GDM1 (cell line): ENCODE measurements at regions not wholly inside any gene's neighbourhood (a gene's known extent, or its start where the extent isn't known, plus 50 kb on each side); places are given as distances from the start of the nearest gene placed in this dataset.
"Not testable (repeated sequence)": the region's sequence is repeated elsewhere in the genome, so short reads cannot be mapped to it uniquely, and the experiment has no call there.

Experiments used
- DNase-seq: peaks from one replicate; lab custom pipeline; 2025; lab: John Stamatoyannopoulos, UW

- DNase-seq = no peak
These were observed 831.0 kb downstream of the SEMA5A start for GRCh38 chr5:8714861-8715260.

GRCh38 chr5:8719796-8720195, 826.1 kb downstream of the SEMA5A start:
- DNase-seq = no peak

- no peak for DNase-seq
These were observed 825.4 kb downstream of the SEMA5A start for GRCh38 chr5:8720506-8720905.

- no peak for DNase-seq
These were observed 824.3 kb downstream of the SEMA5A start for GRCh38 chr5:8721536-8721935.

- DNase-seq = no peak
These were observed 819.4 kb downstream of the SEMA5A start for GRCh38 chr5:8726383-8727036.

GRCh38 chr5:8727396-8727795, 818.5 kb downstream of the SEMA5A start:
- DNase-seq = no peak

GRCh38 chr5:8729437-8729836, 816.4 kb downstream of the SEMA5A start:
- no peak for DNase-seq

- no peak for DNase-seq
These were observed 815.7 kb downstream of the SEMA5A start for GRCh38 chr5:8730194-8730593.

- not testable (repeated sequence) for DNase-seq
These were observed 814.8 kb downstream of the SEMA5A start for GRCh38 chr5:8731110-8731509.

GRCh38 chr5:8740595-8740994, 805.3 kb downstream of the SEMA5A start:
- no peak for DNase-seq

- DNase-seq = no peak
These were observed 796.3 kb downstream of the SEMA5A start for GRCh38 chr5:8749556-8749955.

- DNase-seq = no peak
These were observed 795.8 kb downstream of the SEMA5A start for GRCh38 chr5:8750100-8750499.

GRCh38 chr5:8751971-8752370, 793.9 kb downstream of the SEMA5A start:
- no peak for DNase-seq

GRCh38 chr5:8752595-8752994, 793.3 kb downstream of the SEMA5A start:
- no peak for DNase-seq

GRCh38 chr5:8756498-8757084, 789.3 kb downstream of the SEMA5A start:
- DNase-seq = no peak

- no peak for DNase-seq
These were observed 780.0 kb downstream of the SEMA5A start for GRCh38 chr5:8765886-8766285.

GRCh38 chr5:8766448-8766847, 779.4 kb downstream of the SEMA5A start:
- no peak for DNase-seq

- no peak for DNase-seq
These were observed 778.8 kb downstream of the SEMA5A start for GRCh38 chr5:8767111-8767510.

GRCh38 chr5:8767746-8768145, 778.1 kb downstream of the SEMA5A start:
- DNase-seq = no peak

GRCh38 chr5:8769631-8770030, 776.2 kb downstream of the SEMA5A start:
- DNase-seq = no peak

- DNase-seq = no peak
These were observed 775.4 kb downstream of the SEMA5A start for GRCh38 chr5:8770431-8770830.

- no peak for DNase-seq
These were observed 772.7 kb downstream of the SEMA5A start for GRCh38 chr5:8773046-8773615.

GRCh38 chr5:8784692-8785091, 761.2 kb downstream of the SEMA5A start:
- no peak for DNase-seq

GRCh38 chr5:8788246-8788645, 757.6 kb downstream of the SEMA5A start:
- no peak for DNase-seq
